MM.1S (cell line): ENCODE measurements at regions not wholly inside any gene's neighbourhood (a gene's known extent, or its start where the extent isn't known, plus 50 kb on each side); places are given as distances from the start of the nearest gene placed in this dataset.

ENCODE experiments used
- EZH2 ChIP-seq: fragments of 300-600 bp; sonication (generic); optimal IDR thresholded peaks from 2 replicates; pipeline ENCODE3; 2017; ENCODE audit warnings: low read depth, mild to moderate bottlenecking, antibody characterized with exemption, low read length, mixed read lengths
- EZH2phosphoT487 ChIP-seq: fragments of 300-600 bp; sonication (generic); IDR thresholded peaks from 2 replicates; pipeline ENCODE4 v1.6.1; 2018; ENCODE audit warnings: antibody characterized with exemption, low read length
- TF ChIP-seq, protein P1 (sequence below): fragments of 300-600 bp; sonication (generic); IDR thresholded peaks from 2 replicates; pipeline ENCODE4 v1.5.1; 2016; ENCODE audit warnings: antibody characterized with exemption, low read length, mixed read lengths

GRCh38 chr7:41835976-41836530, 133.2 kb upstream of the INHBA start:
- TF ChIP-seq, protein P1, sequence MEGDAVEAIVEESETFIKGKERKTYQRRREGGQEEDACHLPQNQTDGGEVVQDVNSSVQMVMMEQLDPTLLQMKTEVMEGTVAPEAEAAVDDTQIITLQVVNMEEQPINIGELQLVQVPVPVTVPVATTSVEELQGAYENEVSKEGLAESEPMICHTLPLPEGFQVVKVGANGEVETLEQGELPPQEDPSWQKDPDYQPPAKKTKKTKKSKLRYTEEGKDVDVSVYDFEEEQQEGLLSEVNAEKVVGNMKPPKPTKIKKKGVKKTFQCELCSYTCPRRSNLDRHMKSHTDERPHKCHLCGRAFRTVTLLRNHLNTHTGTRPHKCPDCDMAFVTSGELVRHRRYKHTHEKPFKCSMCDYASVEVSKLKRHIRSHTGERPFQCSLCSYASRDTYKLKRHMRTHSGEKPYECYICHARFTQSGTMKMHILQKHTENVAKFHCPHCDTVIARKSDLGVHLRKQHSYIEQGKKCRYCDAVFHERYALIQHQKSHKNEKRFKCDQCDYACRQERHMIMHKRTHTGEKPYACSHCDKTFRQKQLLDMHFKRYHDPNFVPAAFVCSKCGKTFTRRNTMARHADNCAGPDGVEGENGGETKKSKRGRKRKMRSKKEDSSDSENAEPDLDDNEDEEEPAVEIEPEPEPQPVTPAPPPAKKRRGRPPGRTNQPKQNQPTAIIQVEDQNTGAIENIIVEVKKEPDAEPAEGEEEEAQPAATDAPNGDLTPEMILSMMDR: no peak
- TF ChIP-seq EZH2: no peak
- TF ChIP-seq EZH2phosphoT487: no peak
